HG02970 (cell line): ENCODE measurements at regions not wholly inside any gene's neighbourhood (a gene's known extent, or its start where the extent isn't known, plus 50 kb on each side); places are given as distances from the start of the nearest gene placed in this dataset.

Experiments
- ATAC-seq: cut with Tn5 transposase; IDR thresholded peaks from one replicate; pipeline ENCODE4 v1.9.1; 2021; ENCODE audit warnings: mild to moderate bottlenecking, moderate library complexity, moderate number of reproducible peaks; ENCODE audit not compliant: unreplicated experiment, low FRiP score

DNA sequence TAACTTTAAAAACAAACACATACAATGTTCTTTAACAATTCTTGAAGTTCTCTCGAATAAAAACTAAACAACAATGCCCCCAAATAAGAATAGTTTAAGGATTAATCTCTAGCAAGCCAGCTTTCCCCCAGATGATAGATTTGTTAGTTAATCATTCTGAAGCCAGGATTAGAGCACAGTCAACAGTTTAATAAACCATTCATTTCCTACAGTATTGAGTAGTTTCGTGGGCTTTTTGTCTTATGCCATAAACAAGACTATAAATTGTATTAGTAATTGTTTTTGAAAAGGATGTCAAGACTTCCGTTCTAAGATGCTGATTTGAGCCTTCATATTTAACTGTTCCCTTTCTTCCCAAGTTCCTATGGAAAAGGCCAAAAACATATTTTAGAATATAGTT lies 136.6 kb downstream of the PIK3R1 start:
- no peak for ATAC-seq

DNA sequence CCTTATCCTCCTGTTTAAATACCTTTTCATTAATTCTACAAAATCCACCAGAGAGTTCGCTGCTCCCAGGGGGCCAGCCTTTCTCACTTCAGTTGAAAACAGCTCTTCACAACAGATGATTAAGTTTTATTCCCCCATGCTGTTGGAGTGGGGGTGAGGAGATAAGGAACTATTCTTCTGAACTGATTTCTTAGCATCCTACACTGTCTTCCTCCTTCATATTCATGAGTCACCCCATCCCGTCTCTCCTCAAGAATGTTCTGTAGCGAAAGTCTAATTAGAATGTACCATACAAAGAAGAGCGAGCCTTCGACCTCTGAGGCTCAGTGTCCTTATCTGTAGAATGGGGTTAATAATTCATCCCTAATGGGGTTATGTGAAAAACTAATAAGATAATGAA lies 138.0 kb downstream of the PIK3R1 start:
- no peak for ATAC-seq

DNA sequence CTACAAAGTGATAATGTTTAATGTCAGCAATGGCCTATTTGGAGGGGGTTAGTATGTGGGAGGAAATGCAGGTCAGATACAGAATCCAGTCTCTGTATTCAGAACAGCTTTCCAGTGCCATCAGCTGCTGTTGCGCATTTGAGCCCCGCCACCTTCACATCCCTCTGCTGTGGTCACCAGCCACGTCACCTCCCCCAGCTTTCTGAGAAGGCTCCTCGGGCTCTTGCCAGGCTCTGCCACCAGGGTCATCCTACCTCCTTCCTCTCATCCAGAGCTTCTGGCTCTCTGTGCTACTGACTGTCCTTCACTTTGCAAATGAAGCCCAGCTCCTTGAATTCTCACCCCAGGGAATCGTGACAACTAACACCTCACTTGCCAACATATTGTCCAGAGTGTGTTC lies 138.8 kb downstream of the PIK3R1 start:
- ATAC-seq = no peak

DNA sequence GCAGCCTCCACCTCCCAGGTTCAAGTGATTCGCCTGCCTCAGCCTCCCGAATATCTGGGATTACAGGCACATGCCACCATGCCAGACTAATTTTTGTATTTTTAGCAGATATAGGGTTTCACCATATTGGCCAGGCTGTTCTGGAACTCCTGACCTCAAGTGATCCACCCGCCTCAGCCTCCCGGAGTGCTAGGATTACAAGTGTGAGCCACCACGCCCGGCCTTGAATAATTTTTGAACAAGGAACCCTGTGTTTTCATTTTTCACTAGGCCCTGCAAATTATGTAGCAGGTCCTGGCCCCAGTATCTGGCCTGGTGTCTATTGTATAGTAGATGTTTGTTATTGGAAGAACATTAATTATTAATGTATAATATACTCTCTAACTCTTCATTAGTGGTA lies 140.7 kb downstream of the PIK3R1 start:
- ATAC-seq = no peak

DNA sequence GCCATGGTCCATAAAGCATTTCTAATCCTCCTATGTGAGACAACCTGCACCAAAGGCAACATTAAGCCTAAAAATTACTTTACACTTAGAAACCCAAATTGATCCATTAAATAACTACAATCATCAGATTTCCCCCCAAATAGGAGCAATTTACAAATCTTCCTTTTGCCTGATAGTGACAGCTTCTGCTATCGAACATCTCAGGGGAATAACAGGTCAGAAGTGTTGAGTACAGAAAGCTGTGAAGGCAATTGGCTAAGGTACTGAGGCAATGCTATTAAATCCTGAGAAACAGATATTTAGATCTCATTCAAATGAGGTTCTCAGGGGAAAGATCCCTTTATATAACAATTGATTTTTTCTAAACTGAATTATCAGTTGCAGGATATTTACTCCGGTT lies 141.1 kb downstream of the PIK3R1 start:
- ATAC-seq = no peak

DNA sequence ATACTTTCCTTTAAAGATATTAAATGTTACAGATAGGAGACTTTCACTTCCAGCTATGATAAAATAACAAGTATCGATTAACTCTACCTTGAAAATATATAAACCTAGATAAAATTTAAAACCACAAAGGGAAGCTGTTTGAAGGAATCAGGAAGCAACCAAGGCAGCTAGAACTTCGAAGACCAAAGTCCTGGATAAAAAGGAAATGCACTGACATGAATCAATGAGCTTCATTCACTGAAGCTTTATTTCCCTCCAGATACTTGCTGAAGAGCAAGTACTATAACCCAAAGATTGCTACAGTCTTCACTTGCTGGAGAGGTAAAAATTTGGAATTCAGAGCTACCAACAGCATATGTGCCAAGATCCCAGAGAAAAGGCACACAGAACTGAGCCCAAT lies 144.1 kb downstream of the PIK3R1 start:
- no peak for ATAC-seq

DNA sequence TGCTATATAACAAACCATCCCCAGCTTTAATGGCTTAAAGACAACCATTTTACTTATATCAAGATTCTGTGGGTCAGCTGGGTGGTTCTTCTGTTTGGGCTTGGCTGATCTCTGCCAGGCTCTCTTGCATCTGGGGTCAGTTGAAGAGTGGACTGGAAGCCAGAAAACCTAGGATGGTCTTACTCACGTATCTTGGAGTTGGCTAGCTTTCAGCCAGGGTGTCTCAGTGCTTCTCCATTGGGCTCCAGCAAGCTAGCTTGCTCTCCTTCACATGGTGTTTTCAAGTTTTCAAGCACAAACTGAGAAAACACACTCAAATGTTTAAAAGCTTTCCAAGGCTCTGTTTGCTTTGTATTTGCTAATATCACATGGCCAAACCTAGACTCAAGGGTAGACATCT lies 146.8 kb downstream of the PIK3R1 start:
- ATAC-seq = no peak

DNA sequence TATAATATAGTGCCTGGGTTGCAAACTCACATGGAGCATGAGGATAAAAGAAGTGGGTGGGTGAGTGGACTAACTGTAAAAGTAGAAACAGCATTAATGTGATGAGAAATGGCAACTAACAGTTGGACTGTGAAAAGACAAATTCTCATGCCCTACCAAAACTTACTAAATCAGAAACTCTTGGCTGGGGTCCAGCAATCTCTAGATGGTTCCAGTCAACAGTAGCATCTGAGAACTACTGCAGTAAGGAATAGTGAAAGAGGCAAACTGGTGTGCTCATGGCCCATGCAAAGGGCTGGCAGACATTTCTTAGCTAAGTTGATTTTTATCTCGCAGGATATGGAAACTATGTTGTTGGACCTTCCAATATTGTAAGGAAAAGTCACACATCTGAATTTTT lies 150.3 kb downstream of the PIK3R1 start:
- ATAC-seq = no peak

DNA sequence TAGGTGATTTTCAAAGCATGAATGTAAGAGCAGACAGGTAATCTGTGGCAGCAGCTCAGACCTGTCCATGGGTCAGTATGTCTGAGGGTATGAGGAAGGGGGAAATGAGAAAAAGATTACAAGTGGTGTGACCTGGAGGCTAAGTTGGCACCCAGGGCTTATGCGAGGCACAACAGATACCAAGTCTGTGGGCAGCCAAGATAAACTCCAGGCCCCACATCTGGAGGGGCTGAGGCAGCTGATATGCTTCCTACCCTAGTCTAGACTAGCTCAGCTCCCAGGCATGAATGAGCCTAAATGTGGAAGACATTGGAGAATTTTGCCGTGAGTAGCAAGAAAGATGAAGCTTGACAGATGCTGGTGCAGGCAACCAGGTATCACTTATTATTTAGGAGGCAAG lies 151.7 kb downstream of the PIK3R1 start:
- no peak for ATAC-seq

DNA sequence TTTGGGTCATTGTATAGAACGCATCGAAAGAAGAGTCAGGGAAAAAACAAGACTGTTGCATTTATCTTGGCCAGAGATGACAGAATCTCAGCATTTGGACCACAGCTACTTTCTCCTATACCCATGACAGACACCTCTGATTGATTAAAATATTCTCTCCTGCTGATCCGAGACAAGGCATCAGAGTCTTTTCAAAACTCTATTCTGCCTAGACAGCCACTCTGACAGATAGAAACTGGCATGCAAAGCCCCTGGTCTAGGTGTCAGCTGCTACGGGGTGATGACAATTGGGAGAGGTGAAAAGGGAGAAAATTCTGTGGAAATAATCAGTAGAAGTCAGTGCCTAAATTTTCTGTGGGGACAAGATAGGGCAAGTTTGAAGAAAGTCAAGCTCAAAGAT lies 152.2 kb downstream of the PIK3R1 start:
- ATAC-seq = no peak

DNA sequence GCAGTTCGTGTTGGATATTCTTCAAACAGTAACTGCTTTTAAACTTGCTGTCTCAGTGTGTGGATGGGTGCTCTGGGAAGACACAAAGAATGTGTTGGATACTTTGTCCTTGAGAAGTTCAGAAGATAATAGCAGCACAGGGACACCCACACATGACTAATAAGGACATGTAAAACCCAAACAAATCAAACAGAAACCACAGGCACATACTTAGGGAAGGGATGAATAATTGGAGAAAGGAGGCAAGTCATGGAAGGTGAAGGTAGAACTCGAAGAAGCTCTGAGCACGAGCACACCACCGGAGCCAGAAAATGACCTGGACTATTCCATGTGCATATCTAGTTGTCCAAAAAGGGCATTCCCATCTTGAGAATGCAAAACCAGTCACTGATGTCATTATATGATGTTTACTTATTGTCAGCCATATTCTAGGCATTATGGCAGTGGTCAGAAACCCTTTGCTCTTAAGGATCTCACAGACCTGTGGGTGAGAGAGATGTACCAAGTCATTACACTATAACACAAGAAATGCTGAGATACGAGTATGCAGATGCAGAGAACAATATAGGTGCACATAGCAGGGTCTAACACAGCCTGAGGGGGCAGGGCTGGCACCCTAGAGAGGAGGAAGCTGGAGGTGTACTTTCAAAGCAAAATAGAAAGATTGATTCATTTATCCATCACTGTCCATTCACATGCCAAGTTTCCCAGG lies 152.9 kb downstream of the PIK3R1 start:
- no peak for ATAC-seq

DNA sequence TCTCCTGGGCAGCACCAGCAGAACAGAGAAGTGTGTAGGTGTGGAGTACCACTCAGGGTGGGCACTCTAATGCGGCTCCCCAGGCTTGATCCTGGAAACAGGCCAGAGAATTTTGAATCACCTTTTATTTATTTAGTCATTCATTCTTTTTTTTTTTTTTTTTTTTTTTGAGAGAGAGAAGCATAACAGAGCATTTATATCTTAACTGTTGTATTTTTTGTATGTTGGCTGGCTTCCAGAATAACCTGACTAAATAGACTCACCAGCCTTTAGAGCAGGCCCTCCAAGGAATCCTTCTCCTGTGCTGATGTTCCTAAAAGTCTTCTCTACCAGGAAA lies 153.4 kb downstream of the PIK3R1 start:
- ATAC-seq = no peak

DNA sequence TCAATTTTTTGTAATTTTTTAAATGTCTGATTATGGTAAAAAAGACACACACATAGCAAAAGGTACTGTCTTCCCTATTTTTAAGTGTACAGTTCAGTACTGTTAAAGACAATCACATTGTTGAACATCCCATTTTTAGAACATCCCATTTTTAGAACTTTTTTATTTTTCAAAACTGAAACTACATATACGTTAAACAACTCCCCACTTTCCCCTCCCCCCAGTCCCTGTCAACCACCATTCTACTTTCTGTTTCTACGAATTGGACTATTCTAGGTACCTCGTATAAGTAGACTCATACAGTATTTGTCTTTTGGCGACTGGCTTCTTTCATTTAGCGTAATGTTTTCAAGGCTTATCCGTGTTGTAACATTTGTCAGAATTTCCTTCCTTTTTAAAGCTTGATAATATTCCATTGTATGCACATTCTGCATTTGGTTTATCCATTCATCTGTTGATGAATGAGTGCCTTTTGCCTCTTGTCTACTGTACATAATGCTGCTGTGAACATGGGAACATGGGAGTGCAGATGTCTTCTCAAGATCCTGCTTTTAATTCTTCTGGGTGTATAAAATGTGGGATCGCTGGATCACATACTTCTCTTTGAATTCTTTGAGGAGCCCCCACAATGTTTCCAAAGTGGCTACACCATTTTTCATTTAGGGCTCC lies 154.0 kb downstream of the PIK3R1 start:
- ATAC-seq = no peak

DNA sequence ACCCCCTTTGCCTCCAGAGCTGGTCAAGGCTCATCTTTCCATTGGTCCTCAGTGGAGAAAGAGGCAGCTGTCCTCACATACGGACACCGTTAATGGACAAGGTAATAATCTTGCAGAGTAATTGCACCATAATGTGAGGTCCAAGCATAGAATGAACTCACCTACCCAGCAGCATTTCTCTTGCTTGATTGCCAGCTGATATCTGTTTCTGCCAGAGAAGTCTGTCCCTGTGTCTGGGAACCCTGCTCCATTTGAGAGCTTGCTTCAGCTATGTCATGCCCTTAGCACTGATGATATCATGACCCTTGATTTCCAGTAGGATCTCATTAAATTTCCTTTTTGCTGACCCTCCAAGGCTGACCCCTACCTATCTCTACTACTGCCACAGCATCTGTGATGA lies 154.6 kb downstream of the PIK3R1 start:
- ATAC-seq = no peak

DNA sequence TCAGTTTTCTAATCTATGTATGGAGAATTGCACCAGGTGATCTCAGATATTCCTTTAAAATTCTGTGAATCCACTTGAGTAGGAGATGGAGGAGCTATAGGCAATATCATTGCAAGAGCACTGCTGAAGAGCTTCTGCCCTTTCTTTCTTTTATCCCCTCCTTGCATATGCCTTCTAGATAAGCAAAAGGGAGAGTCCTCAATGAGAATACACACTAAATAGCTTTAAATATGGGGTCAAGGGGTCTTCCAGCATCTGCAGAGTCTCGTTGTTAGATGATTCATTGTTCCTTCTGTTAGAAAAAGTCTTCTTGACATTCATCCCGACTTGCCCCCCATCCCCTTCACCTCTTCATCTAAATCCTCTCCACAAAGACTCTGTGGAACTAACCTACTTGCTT lies 156.1 kb downstream of the PIK3R1 start:
- no peak for ATAC-seq

DNA sequence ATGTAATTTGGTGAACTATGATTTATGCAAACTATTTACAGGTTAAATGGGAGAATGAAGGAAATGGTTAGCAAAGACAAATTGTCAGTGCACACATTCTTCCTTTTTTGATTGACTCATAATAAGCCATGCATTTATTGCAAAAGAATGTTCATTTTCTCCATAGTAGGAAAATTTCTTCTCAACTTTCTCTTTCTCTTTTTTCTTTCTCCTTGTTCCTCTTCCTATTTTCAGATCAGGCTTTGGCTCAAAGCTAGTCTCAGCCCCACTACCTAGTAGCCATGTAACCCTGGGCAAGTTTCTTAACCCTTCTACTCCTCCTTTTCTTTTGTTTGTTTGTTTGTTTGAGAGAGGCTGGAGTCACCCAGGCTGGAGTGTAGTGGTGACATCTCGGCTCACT lies 156.6 kb downstream of the PIK3R1 start:
- ATAC-seq = no peak

DNA sequence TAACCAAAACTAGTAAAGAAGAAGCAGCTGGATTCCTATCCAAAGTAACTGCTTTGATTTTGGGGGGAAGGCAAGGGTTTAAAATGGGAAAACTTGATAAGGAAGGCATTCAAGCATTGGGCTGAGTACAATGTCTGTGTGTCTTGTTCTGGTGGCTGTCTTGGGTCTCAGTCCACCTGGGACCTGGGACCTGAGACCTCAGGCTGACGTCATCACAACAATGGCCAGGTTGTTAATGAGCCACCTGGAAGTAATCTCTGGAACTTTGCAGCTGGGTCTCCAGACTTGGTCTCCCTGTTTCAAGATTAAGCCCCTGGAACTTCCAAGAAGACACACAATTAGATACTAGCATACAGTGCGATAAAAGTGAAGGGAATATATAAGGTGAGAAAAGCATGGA lies 157.5 kb downstream of the PIK3R1 start:
- ATAC-seq = no peak

DNA sequence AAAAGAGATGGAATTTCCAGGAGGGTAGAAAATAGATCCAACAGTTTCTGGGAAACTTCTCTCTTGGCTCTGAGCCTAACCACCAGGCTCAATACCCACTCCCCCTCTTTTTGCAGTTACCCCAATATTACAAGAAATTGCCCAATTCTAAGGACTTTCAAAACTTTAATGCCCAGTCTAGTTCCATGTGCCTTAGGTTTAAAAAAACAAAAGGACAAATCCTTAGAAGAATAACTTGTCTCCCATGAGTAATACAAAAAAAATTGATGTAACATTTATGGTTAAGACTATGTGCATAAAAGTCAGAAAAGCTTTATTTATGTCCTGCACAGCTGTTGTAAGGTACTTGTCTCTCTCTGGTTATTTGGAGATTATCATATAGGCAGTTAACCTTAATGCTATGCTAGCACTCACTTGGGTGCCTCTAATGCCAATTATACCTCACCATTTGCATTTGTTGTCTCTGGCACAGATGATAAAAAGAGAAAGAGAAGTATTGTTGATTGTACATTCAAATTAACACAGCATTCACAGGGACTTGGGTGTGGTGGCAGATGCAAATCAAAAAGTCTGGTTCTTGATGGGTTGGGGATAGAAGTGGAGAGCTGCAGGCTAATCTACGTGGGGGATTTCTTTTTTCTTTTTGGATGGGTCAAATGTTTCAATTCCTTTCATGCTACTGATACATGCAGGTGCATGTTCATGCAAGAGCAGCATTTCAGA lies 159.4 kb downstream of the PIK3R1 start:
- ATAC-seq = no peak

DNA sequence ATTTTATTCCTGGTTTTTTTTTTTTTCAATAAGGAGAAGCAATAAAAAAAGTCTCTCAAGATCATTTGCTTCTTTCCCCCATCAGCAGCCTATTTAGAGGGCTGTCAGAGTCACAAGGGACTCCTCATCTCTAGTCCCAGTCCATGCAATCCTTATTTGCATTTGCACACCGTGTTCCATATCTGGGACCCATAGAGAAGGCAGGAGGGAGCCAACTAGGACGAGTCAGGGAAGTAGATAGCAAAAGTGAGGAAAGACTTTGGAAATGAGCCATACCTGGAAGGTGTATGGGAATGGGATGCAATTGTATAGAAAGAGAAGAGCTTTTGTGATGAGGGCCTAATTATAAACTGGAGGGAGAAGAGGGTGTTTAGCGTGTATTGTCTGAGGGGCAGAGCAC lies 160.0 kb downstream of the PIK3R1 start:
- ATAC-seq = no peak

DNA sequence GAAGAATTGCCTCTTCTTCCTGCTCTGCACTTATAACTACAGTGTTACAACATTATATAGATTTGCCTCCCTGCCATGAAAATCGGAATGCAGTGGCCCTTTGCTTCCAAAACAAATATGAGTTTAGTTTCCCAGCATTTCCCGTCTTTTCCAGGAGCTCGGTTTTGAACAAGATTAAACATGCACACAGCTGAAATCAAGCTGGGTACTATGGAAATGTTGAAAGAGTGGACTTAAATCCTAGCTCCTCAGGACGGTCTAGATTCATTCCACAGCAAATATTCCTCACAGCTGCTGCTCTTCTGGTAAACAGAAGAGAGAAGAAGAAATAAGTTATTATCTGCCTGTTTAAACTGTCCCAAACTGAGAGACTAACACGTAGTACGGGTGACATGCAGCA lies 161.4 kb downstream of the PIK3R1 start:
- ATAC-seq = no peak

DNA sequence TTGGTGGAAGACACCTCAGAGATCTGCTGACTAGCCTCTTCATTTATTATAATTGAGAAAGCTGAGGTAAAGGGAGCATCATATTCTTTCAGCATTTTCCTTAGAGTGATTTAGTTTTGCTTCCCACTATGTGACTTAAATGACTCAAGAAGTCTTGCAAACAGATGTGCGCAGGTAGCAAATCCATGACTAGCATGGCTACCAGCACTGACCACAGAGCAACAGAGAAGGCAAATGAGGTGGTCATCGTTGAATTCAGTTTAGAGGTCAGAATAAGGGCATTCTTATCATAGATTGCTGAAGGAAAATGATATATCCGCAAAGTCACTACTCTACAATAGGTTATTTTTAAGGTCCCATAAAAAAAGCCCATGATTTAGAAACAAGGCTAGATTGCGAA lies 162.2 kb downstream of the PIK3R1 start:
- ATAC-seq = no peak

DNA sequence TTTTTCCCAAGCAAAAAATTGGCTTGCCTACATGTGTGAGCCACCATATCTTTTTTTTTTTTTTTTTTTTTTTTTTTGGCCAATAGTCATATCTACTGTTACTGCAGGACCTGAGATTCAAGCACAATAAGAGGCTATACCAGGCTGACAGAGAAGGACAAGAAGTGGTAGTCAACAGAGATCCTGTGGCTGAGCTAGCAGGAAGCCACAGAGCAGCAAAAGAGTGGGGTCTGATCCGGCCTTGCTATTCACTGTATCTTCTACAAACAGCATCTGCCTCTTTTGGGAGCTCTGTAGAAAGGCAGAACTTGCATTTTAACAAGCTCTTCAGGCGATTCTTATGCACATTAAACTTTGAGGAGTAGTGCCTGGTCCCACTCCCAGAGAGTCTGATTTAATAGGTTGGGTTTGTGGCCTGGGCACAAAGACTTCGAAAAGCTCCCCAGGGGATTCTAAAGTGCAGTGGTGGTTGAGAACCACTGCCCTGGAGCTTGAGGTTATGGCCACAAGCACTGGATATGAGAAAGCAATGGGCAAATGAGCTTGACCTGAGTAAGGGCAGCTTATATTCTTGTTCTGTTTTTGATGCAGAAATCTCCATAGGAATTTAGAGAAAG lies 162.8 kb downstream of the PIK3R1 start:
- no peak for ATAC-seq
